Muscle of leg (tissue), 3 donors: ENCODE measurements at regions not wholly inside any gene's neighbourhood (a gene's known extent, or its start where the extent isn't known, plus 50 kb on each side); places are given as distances from the start of the nearest gene placed in this dataset.
A peak's percentile ranks its signal among the peaks of the same experiment; 100 is the strongest.

Experiments used
- DNase-seq: peaks from one replicate; pipeline ENCODE4 v3.0.0; 2013
- H3K27ac ChIP-seq: one replicate; pipeline ENCODE4 v1.5.1; 2013; ENCODE audit warnings: mild to moderate bottlenecking, low read length, control low read depth
- H3K27me3 ChIP-seq: one replicate; pipeline ENCODE4 v1.6.1; 2013; ENCODE audit warnings: low read length; ENCODE audit not compliant: control insufficient read depth, insufficient read depth
- H3K36me3 ChIP-seq: one replicate; pipeline ENCODE4 v1.6.1; 2013; ENCODE audit warnings: low read length; ENCODE audit not compliant: control insufficient read depth, insufficient read depth
- H3K4me1 ChIP-seq: one replicate; pipeline ENCODE4 v1.6.1; 2013; ENCODE audit warnings: low read length; ENCODE audit not compliant: control insufficient read depth, insufficient read depth
- H3K4me3 ChIP-seq: one replicate; pipeline ENCODE4 v1.5.1; 2013; ENCODE audit warnings: low read length, control low read depth
- H3K9me3 ChIP-seq: replicated peaks from 2 replicates; pipeline ENCODE4 v1.6.1; 2013; ENCODE audit warnings: low read depth, low read length; ENCODE audit not compliant: control insufficient read depth
- WGBS: methylation state at CpG from one replicate; pipeline ENCODE4 v1.1.5; 2013; ENCODE audit warnings: missing lambda C conversion rate; ENCODE audit not compliant: insufficient coverage; 5-methylcytosine and 5-hydroxymethylcytosine counted together

DNA sequence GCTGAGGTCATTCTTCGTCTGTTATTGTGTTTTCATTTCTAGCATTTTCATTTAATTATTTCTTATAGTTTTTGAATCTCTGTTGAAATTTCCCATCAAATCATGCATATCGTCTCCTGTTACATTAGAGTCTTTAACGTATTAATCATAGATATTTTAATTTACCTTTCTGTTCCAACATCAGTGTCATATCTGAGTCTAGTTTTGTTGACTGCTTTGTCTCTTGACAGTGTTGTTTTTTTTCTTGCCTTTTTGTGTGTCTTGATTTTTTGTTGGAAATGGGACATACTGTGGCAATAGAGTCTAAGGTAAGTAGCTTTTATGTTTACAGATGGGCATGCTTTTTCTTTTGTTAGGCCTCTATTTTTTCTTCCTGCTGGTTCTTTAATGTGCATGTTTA is 286.8 kb upstream of the THRB start:
- Histone ChIP-seq H3K9me3 (peaks cover 9% of the 10 kb centered on the region), H3K4me1 (no peaks in the 10 kb centered on the region), H3K27me3 (no peaks in the 10 kb centered on the region), H3K4me3 (no peak overlapping the region), H3K27ac (no peak overlapping the region), H3K36me3 (no peaks in the 10 kb centered on the region)
- no peak for DNase-seq
- no CpG with 5 or more reads among the region's 3 CpGs for WGBS

DNA sequence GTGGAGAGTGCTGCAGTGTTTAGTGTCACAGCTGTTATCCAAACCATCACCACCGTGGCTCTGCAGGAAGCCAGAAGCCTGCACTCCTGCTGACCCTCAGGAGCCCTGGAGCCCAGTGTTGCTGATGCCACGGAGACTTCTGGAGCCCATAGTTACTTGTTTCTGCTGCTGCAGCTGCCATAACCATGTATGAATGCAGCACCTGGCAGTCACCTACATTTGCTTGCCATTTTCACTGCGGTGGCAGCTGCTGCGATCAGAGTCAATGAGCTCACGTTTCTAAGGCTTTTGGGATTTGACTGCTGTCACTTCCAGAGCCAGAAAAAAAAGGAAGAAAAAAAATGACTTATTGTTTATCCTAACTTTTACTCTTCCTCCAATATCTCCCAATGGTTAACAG is 299.2 kb upstream of the THRB start:
- Histone ChIP-seq H3K36me3 (no peaks in the 10 kb centered on the region), H3K27ac (no peak overlapping the region), H3K4me1 (peaks cover 5% of the 10 kb centered on the region), H3K9me3 (no peaks in the 10 kb centered on the region), H3K4me3 (no peak overlapping the region), H3K27me3 (peaks cover 2% of the 10 kb centered on the region)
- WGBS, result 25% methylated on average over 2 of the region's 5 CpGs
- DNase-seq, result peak; percentile 4

DNA sequence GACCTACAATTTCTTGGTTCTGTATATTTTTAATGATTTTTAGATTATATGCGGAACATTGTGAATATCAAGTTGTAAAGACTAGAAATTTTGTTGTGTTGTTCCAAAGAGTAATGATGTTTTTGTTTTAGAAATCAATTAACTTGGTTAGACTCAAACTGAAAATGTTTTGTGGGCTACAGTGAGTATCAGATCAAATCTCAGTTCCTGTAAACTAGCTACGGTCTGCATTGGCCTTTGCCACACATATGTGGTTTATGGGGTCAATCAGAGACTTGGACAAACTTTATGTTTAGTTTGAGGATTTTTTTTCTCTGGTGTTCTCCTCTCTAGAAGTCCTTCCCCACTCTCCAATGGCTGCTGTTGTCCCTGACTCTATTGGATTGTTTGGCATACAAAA is 308.0 kb upstream of the THRB start:
- WGBS, result no CpG with 5 or more reads among the region's 2 CpGs
- H3K4me1 ChIP-seq, result no peaks in the 10 kb centered on the region

DNA sequence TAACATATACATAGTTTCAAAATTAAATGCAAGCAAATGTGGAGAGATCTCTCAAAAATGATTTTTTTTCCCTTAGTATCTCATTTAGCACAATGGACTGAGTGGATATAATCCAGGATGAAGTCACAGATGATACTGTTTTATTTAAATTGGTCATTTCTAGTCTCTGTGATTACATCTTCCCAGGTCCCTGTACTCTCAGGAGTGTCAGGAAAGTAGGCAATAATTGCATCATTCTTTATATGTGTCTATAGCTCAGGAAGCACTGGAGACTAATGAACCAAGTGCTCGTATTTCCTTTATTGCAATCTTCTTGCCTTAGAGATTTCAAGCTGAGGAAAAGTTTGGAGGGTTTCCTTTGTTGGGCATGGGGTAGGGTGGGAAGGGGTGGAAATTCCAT is 309.4 kb upstream of the THRB start:
- no CpG with 5 or more reads among the region's 1 CpG for WGBS
- Histone ChIP-seq H3K36me3 (no peaks in the 10 kb centered on the region), H3K27me3 (no peaks in the 10 kb centered on the region), H3K4me1 (no peaks in the 10 kb centered on the region), H3K27ac (no peak overlapping the region), H3K4me3 (no peak overlapping the region), H3K9me3 (no peaks in the 10 kb centered on the region)
- DNase-seq, result no peak

More for the DNA sequence above, 308.0 kb upstream of the THRB start:
- no peaks in the 10 kb centered on the region for H3K9me3 ChIP-seq
- no peaks in the 10 kb centered on the region for H3K36me3 ChIP-seq
- no peak overlapping the region for H3K4me3 ChIP-seq
- H3K27me3 ChIP-seq, result no peaks in the 10 kb centered on the region
- no peak for DNase-seq
- no peak overlapping the region for H3K27ac ChIP-seq

DNA sequence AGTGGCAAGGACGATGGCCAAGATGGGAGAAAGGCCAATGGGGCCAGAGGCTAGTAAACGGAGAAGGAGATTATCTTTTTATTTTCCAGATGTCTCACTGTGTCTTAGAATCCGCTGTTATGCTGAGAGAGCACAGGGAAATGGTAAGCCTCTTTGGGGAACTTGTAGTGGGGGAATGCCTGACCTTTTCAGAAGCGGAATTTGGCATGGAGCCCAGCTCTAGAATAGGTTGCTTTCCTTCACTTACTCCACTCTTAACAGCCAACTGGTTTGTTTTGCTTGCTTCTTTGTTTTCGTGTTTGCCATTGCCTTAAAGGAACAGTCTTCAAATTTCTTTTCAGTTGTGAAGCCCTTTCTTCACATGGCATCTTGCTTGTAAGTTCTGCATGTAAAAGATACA is 316.2 kb upstream of the THRB start:
- Histone ChIP-seq H3K4me3 (no peak overlapping the region), H3K27me3 (no peaks in the 10 kb centered on the region), H3K9me3 (no peaks in the 10 kb centered on the region), H3K36me3 (no peaks in the 10 kb centered on the region), H3K4me1 (no peaks in the 10 kb centered on the region), H3K27ac (no peak overlapping the region)
- WGBS, result 25% methylated on average over 2 of the region's 5 CpGs
- peak; percentile 34 for DNase-seq

DNA sequence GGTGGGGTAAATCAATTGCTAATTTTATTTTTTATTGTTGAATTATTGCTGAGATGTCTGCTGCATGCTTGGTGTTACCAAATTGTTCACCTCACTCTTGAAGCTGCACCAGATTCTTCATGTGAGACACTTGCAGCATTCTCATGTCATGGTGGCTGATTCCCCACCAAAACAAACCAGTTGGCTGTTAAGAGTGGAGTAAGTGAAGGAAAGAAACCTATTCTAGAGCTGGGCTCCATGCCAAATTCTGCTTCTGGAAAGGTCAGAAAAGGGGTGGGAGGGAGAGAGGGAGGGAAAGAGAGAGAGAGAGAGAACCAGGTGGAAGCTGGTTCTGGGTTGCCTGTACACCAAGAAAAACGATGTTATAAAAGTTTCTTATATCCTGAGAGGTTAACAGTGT is 317.5 kb upstream of the THRB start:
- no peaks in the 10 kb centered on the region for H3K9me3 ChIP-seq
- H3K4me3 ChIP-seq, result no peak overlapping the region
- DNase-seq, result no peak
- WGBS, result no CpG with 5 or more reads among the region's 1 CpG
- no peaks in the 10 kb centered on the region for H3K27me3 ChIP-seq
- no peaks in the 10 kb centered on the region for H3K36me3 ChIP-seq
- H3K27ac ChIP-seq, result no peak overlapping the region
- no peaks in the 10 kb centered on the region for H3K4me1 ChIP-seq

DNA sequence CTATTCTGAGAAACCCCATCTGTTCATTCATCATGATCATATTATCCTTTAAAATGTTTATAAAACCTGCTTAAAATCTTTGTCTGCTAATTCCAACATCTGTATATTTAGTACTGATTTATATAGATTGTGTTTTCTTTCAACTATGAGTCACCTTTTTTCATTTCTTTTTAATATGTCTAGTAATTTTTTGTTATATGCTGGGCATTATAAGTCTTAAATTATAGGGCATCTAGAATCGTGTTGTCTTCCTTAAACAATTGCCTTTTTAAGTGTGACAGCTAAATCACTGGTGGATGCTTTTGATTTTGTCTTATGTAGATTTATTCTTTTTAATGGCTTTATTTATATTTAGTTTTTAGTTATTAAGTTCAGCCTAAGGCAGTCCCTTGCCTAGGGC is 323.4 kb upstream of the THRB start:
- H3K4me3 ChIP-seq, result no peak overlapping the region
- no CpG with 5 or more reads among the region's 1 CpG for WGBS
- H3K9me3 ChIP-seq, result peaks cover 6% of the 10 kb centered on the region
- H3K27me3 ChIP-seq, result no peaks in the 10 kb centered on the region
- H3K4me1 ChIP-seq, result no peaks in the 10 kb centered on the region
- H3K36me3 ChIP-seq, result no peaks in the 10 kb centered on the region
- no peak overlapping the region for H3K27ac ChIP-seq
- DNase-seq, result no peak

DNA sequence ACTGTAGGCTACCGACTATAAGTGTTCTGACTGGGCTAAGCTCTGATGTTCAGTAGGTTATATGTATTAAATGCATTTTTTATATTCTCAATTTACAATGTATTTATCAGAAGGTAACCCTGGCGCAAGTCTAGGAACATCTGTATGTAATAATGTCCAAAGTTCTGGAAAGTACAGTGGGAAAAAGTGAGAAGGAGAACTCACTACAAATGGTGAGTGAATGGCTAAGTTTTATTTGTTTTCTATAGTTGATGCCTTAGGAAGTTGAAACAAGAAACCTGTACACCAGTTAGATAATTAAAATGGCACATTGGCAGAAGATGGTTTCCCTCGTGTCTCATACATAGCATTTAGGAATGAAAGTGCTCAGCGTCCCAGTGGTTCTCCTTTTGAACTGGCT is 333.4 kb upstream of the THRB start:
- peak; percentile 89 for DNase-seq
- no peak overlapping the region for H3K27ac ChIP-seq

DNA sequence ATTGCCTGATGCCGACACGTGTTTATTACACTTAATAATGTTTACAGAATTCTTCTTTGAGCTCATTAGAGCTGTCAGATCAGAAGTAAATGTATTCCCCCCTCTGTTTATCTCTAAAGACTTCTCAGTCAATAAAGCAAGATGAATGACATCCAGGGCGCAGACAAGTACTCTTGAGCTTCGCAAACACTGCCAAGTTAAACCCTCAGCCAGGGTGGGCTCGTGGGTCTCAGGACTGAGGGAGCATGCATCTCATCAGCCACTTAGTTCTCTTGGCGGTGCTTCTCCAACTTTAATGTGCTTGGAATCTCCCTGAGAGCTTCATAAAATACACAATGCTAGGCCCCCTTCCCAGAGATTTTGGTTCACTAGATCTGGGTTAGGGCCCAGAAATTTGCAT is 333.9 kb upstream of the THRB start:
- H3K4me3 ChIP-seq, result no peak overlapping the region
- WGBS, result 28% methylated on average over 4 of the region's 6 CpGs
- peak; percentile 63 for DNase-seq
- H3K9me3 ChIP-seq, result no peaks in the 10 kb centered on the region
- peaks cover 13% of the 10 kb centered on the region for H3K4me1 ChIP-seq
- H3K36me3 ChIP-seq, result no peaks in the 10 kb centered on the region
- H3K27ac ChIP-seq, result peak overlapping the region; percentile 44
- H3K27me3 ChIP-seq, result peaks cover 18% of the 10 kb centered on the region

More for the DNA sequence above, 333.4 kb upstream of the THRB start:
- WGBS, result no CpG with 5 or more reads among the region's 4 CpGs
- H3K27me3 ChIP-seq, result peaks cover 18% of the 10 kb centered on the region
- H3K4me1 ChIP-seq, result peaks cover 13% of the 10 kb centered on the region
- H3K9me3 ChIP-seq, result no peaks in the 10 kb centered on the region
- H3K36me3 ChIP-seq, result no peaks in the 10 kb centered on the region
- H3K4me3 ChIP-seq, result no peak overlapping the region

DNA sequence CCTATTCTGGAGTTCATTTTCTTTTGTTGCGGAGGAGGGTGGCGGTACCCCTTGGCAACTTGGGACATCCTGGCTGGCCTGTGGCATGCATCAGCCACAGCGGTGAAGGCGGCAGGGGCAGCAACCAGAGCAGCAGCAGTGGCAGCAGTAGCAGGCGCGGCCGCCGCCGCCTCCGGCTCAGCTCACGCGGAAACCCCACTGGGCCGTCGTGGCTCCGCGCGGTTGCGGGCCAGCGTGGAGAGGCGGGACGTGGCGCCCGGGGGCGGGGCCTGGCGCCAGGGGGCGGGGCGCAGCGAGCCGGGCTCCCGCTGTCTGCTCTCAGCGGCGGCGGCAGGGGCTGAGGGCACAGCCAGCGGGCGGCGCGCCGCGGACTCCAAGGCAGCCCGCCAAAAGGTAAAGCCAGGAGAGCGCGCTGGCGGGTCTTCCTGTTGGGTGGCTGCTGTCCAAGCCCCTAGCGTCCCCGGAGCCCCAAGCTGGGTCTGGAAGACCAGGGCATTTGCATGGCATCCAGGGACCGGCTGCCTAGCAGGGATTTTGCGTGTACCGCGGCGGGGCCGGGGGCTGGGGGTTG is 334.4 kb upstream of the THRB start:
- peaks cover 13% of the 10 kb centered on the region for H3K4me1 ChIP-seq
- WGBS, result 1% methylated on average over 50 of the region's 51 CpGs
- H3K27ac ChIP-seq, result peak overlapping the region; percentile 44
- no peaks in the 10 kb centered on the region for H3K36me3 ChIP-seq
- H3K4me3 ChIP-seq, result peak overlapping the region; percentile 50
- peaks cover 18% of the 10 kb centered on the region for H3K27me3 ChIP-seq
- peak; percentile 68 for DNase-seq
- H3K9me3 ChIP-seq, result no peaks in the 10 kb centered on the region

DNA sequence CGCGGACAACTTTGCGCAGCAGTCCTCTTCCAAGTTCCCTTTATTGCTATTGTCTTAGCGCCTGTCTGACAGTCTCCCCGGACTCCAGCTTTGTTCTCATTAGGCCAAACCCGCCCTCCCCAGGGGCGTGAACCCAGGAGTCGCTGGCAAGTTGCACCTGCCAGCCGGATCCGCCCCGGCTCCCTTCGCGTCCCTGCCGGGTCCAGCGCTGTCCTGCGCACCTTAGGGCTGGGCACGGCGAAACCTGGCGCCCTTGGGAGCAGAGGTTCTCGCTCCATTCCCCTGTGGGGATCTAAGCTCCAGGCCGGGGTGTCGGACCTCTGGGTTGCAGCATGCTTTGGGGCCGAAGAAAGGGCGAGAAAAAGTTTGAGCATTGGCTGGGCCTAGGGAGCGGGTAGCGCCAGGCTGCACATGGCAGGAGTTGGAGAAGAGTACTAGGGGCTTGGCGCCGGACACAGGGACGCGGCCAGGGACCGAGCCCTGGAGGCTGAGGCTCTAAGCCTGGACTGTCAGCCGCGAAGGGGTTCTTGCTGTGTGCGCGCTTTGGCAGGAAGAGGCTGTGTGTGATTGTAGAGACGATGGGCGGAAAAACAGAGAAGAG is 335.1 kb upstream of the THRB start:
- no peaks in the 10 kb centered on the region for H3K9me3 ChIP-seq
- WGBS, result 1% methylated on average over 32 of the region's 37 CpGs

More for the DNA sequence above, 335.1 kb upstream of the THRB start:
- Histone ChIP-seq H3K4me1 (peaks cover 13% of the 10 kb centered on the region), H3K27me3 (peaks cover 18% of the 10 kb centered on the region), H3K4me3 (peak overlapping the region; percentile 50), H3K36me3 (no peaks in the 10 kb centered on the region), H3K27ac (no peak overlapping the region)
- peak; percentile 50 for DNase-seq
